ENCODE measurements at regions not wholly inside any gene's neighbourhood (a gene's known extent, or its start where the extent isn't known, plus 50 kb on each side); places are given as distances from the start of the nearest gene placed in this dataset.
"Not testable (repeated sequence)": the region's sequence is repeated elsewhere in the genome, so short reads cannot be mapped to it uniquely, and the experiment has no call there.

GRCh38 chr16:65356721-65357120 lies 234.9 kb upstream of the CDH11 start:
- TF ChIP-seq CTCF (conservative IDR thresholded peaks at IDR 0.05 in 1 of 2, IDR thresholded peaks at IDR 0.05 in 1 of 2; ENCODE audit: low read depth in 1 of 2, low read length in 2 of 2); EZH2 (IDR thresholded peaks at IDR 0.05; ENCODE audit: low read length, missing control alignments): not testable (repeated sequence)
